SK-N-SH (cell line): ENCODE measurements at regions not wholly inside any gene's neighbourhood (a gene's known extent, or its start where the extent isn't known, plus 50 kb on each side); places are given as distances from the start of the nearest gene placed in this dataset.

Experiments
- CTCF ChIA-PET: fragments of 300-600, 350-600 bp; formaldehyde crosslinking; extraction: SDS; loops from one replicate; lab custom pipeline; 2021; lab: Yijun Ruan, JAX
- POLR2A ChIA-PET: fragments of 350-600 bp; sonication (Branson Sonifier 250); formaldehyde crosslinking; extraction: SDS; loops from one replicate; lab custom pipeline; 2020; ENCODE audit warnings: antibody characterized with exemption, inconsistent platforms; lab: Yijun Ruan, JAX
- DNase-seq: peaks from one replicate; pipeline ENCODE4 v3.0.0; 2012
- H2AFZ ChIP-seq: fragments of 200-600 bp; sonication (generic); 2 replicates; pipeline ENCODE4 v1.8.1; 2016; ENCODE audit warnings: antibody characterized with exemption, mild to moderate bottlenecking, low read depth
- H3F3A ChIP-seq: fragments of 200-600 bp; sonication (generic); replicated peaks from 2 replicates; pipeline ENCODE3; 2016; ENCODE audit warnings: antibody characterized with exemption, mild to moderate bottlenecking; ENCODE audit not compliant: insufficient read depth
- H3K27ac ChIP-seq, 2 experiments: fragments of 200-500 bp in 1 of 2; fragments of 200-600 bp in 1 of 2; sonication (Bioruptor generic) in 1 of 2; sonication (generic), shearing (Covaris generic) in 1 of 2; 2 replicates each; pipeline versions ENCODE4 v1.5.1 to v1.6.1; 2014 to 2016; ENCODE audit warnings: low read depth in 2 of 2, inconsistent platforms in 1 of 2, low read length in 1 of 2, mild to moderate bottlenecking in 1 of 2, mixed read lengths in 1 of 2
- H3K27me3 ChIP-seq: fragments of 200-600 bp; sonication (generic), shearing (Covaris generic); 2 replicates; pipeline ENCODE4 v1.6.1; 2016; ENCODE audit warnings: mixed run types; ENCODE audit not compliant: insufficient read depth
- H3K36me3 ChIP-seq, 2 experiments: fragments of 200-500 bp in 1 of 2; fragments of 200-600 bp in 1 of 2; sonication (Bioruptor generic) in 1 of 2; sonication (generic) in 1 of 2; replicated peaks in 1 of 2; 2 replicates each; pipeline versions ENCODE3 to v1.5.1; 2014 to 2016; ENCODE audit warnings: low read length in 1 of 2, mild to moderate bottlenecking in 1 of 2; ENCODE audit not compliant: insufficient read depth in 2 of 2, control insufficient read depth in 1 of 2
- H3K4me1 ChIP-seq, 2 experiments: fragments of 200-500 bp in 1 of 2; fragments of 200-600 bp in 1 of 2; sonication (Bioruptor generic) in 1 of 2; sonication (generic), shearing (Covaris generic) in 1 of 2; 2 replicates each; pipeline versions ENCODE4 v1.5.1 to v1.6.1; 2014 to 2016; ENCODE audit warnings: low read depth in 1 of 2, low read length in 1 of 2, mixed run types in 1 of 2; ENCODE audit not compliant: insufficient read depth in 2 of 2, control insufficient read depth in 1 of 2
- H3K4me2 ChIP-seq: fragments of 200-600 bp; sonication (generic), shearing (Covaris generic); 2 replicates; pipeline ENCODE4 v1.6.1; 2017; ENCODE audit warnings: mixed run types
- H3K4me3 ChIP-seq, 2 experiments: fragments of 200-500 bp in 1 of 2; fragments of 200-600 bp in 1 of 2; sonication (Bioruptor generic) in 1 of 2; sonication (generic), shearing (Covaris generic) in 1 of 2; 2 replicates each; pipeline versions ENCODE4 v1.5.1 to v1.8.1; 2014 to 2016; ENCODE audit warnings: low read depth in 2 of 2, inconsistent platforms in 1 of 2, low read length in 1 of 2, mild to moderate bottlenecking in 1 of 2, mixed read lengths in 1 of 2, moderate library complexity in 1 of 2
- H3K79me2 ChIP-seq: fragments of 200-600 bp; sonication (generic); 2 replicates; pipeline ENCODE4 v1.8.1; 2017; ENCODE audit warnings: mild to moderate bottlenecking; ENCODE audit not compliant: insufficient read depth
- H3K9ac ChIP-seq: fragments of 200-600 bp; sonication (generic); 2 replicates; pipeline ENCODE4 v1.6.1; 2017; ENCODE audit warnings: mixed run types
- H3K9me2 ChIP-seq: fragments of 200-600 bp; sonication (generic); 2 replicates; pipeline ENCODE4 v1.6.1; 2017; ENCODE audit warnings: mixed run types
- H3K9me3 ChIP-seq: fragments of 200-600 bp; sonication (generic); 2 replicates; pipeline ENCODE4 v1.6.1; 2017; ENCODE audit warnings: mixed run types, mild to moderate bottlenecking, moderate library complexity
- H4K20me1 ChIP-seq: fragments of 200-600 bp; sonication (generic); 2 replicates; pipeline ENCODE4 v1.6.1; 2017; ENCODE audit warnings: mild to moderate bottlenecking, mixed run types; ENCODE audit not compliant: insufficient read depth
- IRF3 ChIP-seq: fragments of 150-350 bp; IDR thresholded peaks from 2 replicates; pipeline ENCODE4 v1.6.1; 2016; ENCODE audit warnings: mild to moderate bottlenecking, low read depth, low read length
- JUND ChIP-seq: IDR thresholded peaks from 2 replicates; pipeline ENCODE4 v1.4.0; 2012
- MEF2A ChIP-seq: IDR thresholded peaks from 2 replicates; pipeline ENCODE4 v1.4.0; 2012; ENCODE audit warnings: low read depth, borderline replicate concordance
- PBX3 ChIP-seq: IDR thresholded peaks from 2 replicates; pipeline ENCODE4; 2012
- RAD21 ChIP-seq: IDR thresholded peaks from 2 replicates; pipeline ENCODE4 v1.6.1; 2012; ENCODE audit warnings: mild to moderate bottlenecking, low read length
- RCOR1 ChIP-seq: fragments of 150-350 bp; IDR thresholded peaks from 2 replicates; pipeline ENCODE4 v1.6.1; 2017; ENCODE audit warnings: antibody characterized with exemption, low read length
- REST ChIP-seq: IDR thresholded peaks from 2 replicates; pipeline ENCODE4 v1.6.1; 2012; ENCODE audit warnings: mild to moderate bottlenecking, low read depth, low read length, moderate library complexity
- RFX5 ChIP-seq: IDR thresholded peaks from 2 replicates; pipeline ENCODE4 v1.6.1; 2012; ENCODE audit warnings: mild to moderate bottlenecking, improper control_type of control experiment, low read length
- SIN3A ChIP-seq: IDR thresholded peaks from 2 replicates; pipeline ENCODE4 v1.6.1; 2012; ENCODE audit warnings: low read depth, mild to moderate bottlenecking, low read length, moderate library complexity, borderline replicate concordance
- SMC3 ChIP-seq: IDR thresholded peaks from 2 replicates; pipeline ENCODE4 v1.6.1; 2012; ENCODE audit warnings: low read depth, low read length, improper control_type of control experiment
- TAF1 ChIP-seq: IDR thresholded peaks from 2 replicates; pipeline ENCODE4 v1.6.1; 2012; ENCODE audit warnings: low read depth, mild to moderate bottlenecking, low read length, moderate library complexity, borderline replicate concordance
- WGBS: methylation state at CpG from one replicate; pipeline ENCODE4 v1.1.6; 2017; ENCODE audit warnings: low lambda C conversion rate; 5-methylcytosine and 5-hydroxymethylcytosine counted together

GRCh38 chr13:84834201-84834600, 951.9 kb upstream of the SLITRK1 start (continued):
- no peak for TF ChIP-seq REST
- TF ChIP-seq RFX5 = no peak
- TF ChIP-seq RCOR1 = no peak

GRCh38 chr13:84831666-84832657, 949.7 kb upstream of the SLITRK1 start:
- no peaks in the 10 kb centered on the region for H3K36me3 ChIP-seq
- TF ChIP-seq IRF3 = no peak
- TF ChIP-seq SMC3 = no peak
- TF ChIP-seq TAF1 = no peak
- no peak for TF ChIP-seq RAD21
- no peak for TF ChIP-seq MEF2A
- no peak for TF ChIP-seq PBX3
- no peak for TF ChIP-seq SIN3A
- TF ChIP-seq JUND = no peak
- H3K9ac ChIP-seq = no peak overlapping the region
- H2AFZ ChIP-seq = no peak overlapping the region
- no peaks in the 10 kb centered on the region for H3K9me2 ChIP-seq
- 84% methylated on average over 17 of the region's 27 CpGs for WGBS
- no peaks in the 10 kb centered on the region for H3K79me2 ChIP-seq
- ChIA-PET CTCF (interaction anchor here (1.1 to 1.8 kb wide), 4 partner anchors 10 to 996 kb away, joined by 3 to 8 read pairs (median 4); no protein-coding TSS in a partner anchor), POLR2A (no interaction called here)
- H3K9me3 ChIP-seq = no peaks in the 10 kb centered on the region
- no peaks in the 10 kb centered on the region for H3K27me3 ChIP-seq
- no peak overlapping the region for H3K4me2 ChIP-seq
- no peaks in the 10 kb centered on the region for H3K4me1 ChIP-seq
- H3K4me3 ChIP-seq = no peak overlapping the region
- H4K20me1 ChIP-seq = no peaks in the 10 kb centered on the region
- no peak for DNase-seq
- H3F3A ChIP-seq = no peaks in the 10 kb centered on the region
- no peak overlapping the region for H3K27ac ChIP-seq
